Left lobe of liver (tissue), 2 donors: ENCODE measurements at regions not wholly inside any gene's neighbourhood (a gene's known extent, or its start where the extent isn't known, plus 50 kb on each side); places are given as distances from the start of the nearest gene placed in this dataset.
"Not testable (repeated sequence)": the region's sequence is repeated elsewhere in the genome, so short reads cannot be mapped to it uniquely, and the experiment has no call there.

Source experiments
- ATAC-seq: fragments of 200-7000 bp; cut with Tn5 transposase; one replicate; pipeline ENCODE4 v1.9.1; 2020; ENCODE audit warnings: mild to moderate bottlenecking, moderate library complexity
- DNase-seq: peaks from one replicate; pipeline ENCODE4 v3.0.0-alpha.2; 2020; ENCODE audit warnings: low spot score
- donor health status: DM: no; HTN: no; CAD: no; lungs with moderate emphysema.
- donor health status: DM: no; HTN: yes; CAD: no.

DNA sequence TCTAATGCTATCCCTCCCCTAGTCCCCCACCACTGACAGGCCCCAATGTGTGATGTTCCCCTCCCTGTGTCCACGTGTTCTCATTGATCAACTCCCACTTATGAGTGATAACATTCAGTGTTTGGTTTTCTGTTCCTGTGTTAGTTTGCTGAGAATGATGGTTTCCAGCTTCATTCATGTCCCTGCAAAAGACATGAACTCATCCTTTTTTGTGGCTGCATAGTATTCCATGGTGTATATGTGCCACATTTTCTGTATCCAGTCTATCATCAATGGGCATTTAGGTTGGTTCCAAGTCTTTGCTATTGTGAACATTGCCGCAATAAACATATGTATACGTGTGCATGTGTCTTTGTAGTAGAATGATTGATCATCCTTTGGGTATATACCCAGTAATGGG lies 153.1 kb downstream of the OR13H1 start:
- ATAC-seq, DNase-seq: not testable (repeated sequence)

DNA sequence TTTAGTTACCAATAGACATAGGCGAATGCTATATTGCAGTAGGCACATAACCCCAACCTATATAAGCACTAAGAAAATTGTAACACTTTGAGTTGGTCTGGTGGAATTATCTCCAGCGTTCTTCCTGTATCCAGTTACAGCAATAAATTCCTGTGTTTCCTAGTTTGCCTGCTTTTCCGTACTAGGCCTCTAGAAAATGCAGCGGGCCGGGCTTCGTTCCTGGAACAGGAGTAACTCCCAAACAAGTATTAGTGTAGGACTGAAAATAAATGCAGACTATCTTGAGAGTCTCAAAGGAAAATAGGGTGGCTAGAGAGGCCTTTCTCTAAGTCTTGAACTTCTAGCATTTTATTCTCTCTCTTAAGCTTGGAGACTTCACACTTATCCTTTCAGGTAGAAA lies 159.8 kb downstream of the OR13H1 start:
- DNase-seq (no peak), ATAC-seq (no peak)

DNA sequence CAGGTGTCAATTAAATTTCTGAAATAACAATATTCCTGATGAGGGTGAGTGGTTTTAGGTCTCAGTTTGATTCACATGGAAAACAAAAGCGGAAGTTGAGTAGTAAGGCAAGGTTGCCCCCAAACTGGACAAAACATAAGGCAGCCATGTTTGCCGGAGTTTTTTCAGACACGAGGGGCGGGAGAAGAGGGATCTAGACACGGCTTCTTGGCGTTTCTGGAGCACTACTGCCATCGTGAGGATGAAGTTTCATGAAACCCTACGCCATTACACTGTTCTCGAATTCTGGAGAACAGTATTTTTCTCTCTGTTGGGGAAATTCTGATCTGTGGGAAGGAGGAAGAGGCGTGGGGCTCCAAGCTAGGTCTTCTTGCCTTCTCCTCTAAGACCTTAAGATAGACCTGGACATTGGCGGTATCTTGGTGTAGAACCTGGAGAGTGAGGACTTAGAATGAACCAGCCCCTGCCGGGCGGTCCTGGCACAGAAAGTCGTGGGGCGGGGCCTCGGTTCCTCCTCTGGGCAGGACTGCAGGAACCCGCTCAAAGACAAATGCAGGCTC lies 160.3 kb downstream of the OR13H1 start:
- ATAC-seq, result no peak

DNA sequence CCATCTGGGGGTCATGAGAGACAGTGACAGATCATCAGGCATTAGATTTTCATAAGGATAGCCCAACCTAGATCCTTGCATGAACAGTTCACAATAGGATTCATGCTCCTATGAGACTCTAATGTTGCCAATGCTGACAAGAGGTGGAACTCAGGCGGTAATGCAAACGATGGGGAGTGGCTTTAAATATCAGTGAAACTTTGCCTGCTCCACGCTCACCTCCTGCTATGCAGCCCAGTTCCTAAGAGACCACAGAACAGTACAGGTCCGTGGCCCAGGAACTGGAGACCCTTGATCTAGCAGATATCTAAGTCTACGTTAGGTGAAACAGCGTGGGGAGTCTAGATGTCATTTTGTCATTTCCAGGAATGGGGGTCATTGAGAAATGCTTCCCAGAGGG lies 165.7 kb downstream of the OR13H1 start:
- ATAC-seq, result no peak
- no peak for DNase-seq

More for the DNA sequence above, 160.3 kb downstream of the OR13H1 start:
- DNase-seq, result no peak

DNA sequence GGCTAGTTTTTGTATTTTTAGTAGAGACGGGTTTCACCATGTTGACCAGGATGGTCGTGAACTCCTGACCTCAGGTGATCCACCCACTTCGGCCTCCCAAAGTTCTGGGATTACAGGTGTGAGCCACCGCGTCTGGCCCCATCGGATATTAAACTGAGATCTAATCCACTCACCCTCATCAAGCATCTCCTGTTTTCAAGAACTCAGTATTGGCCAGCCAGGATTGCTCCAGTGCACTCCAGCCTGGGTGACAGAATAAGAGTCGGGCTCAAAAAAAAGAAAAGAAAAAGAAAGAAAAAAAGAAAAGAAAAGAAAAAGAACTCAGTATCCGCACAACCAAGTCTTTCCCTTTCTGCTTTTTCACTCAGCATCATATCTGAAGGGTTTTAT lies 167.6 kb downstream of the OR13H1 start:
- ATAC-seq, result no peak

DNA sequence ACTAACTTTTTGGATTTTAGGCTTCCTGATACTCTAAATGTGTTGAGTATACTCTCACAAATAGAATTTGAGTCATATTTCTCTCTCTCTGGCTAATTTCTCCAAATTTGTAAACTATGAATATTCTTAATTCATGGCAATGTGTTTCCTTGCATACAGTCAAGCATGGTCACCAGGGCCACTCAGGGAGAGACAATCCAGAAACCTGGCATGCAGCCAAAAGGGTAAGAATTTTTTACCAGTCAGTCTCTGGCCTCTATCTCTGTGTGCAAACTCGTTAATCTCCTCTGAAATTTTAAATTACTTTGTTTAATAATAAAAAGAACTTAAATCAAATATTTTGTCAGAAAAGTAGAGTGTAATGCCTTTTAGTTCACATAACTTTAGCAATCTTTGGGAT lies 179.8 kb downstream of the OR13H1 start:
- DNase-seq, result no peak

More for the DNA sequence above, 167.6 kb downstream of the OR13H1 start:
- no peak for DNase-seq

DNA sequence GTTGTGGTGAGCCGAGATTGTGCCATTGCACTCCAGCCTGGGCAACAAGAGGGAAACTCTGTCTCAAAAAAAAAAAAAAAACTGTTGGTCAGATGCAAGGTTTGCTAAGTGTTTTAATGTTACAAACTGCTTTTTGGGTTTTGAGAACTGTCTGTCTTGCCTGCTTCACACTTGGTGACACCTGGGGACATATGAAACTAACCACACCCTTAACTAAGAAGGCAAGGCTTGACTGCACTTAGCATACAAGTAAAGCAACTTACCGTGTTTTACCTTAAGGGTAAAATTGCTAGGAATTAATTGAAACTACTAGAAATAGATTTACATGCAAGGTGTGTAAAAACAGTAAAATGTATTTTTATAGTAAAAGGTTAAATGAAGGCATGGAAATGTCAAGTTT lies 180.4 kb downstream of the OR13H1 start:
- DNase-seq, result no peak
- ATAC-seq, result no peak

More for the DNA sequence above, 179.8 kb downstream of the OR13H1 start:
- no peak for ATAC-seq

DNA sequence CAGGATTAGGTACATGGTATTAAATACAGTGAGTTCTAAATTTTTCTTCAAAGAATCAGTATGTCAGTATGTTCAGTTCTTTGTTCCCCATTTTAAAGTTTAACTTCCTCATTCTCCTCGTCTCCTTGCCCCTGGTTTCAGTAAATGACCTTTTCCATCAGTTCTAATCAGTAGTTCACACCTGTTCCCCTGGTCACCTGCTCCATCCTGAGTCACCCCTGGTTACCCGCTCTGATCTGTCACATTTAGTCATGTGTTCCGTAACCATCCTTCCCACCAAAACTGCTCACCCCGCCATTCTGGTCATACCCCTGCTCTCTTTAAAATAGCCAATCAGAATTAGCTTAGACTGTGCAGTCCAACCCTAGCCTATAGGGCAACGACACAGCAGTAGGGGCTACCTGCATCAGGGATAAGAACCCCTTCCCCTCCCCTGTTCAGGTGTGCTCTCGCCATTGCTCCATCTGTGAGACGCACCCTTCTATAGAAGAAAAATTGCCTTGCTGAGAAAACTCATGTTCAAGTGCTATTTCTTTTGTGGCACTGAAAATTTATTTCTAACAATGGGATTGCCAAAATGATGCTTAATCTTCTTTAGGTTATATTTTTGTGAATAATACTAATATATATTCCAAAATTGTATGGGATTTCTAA lies 181.3 kb downstream of the OR13H1 start:
- ATAC-seq, result no peak
- no peak for DNase-seq

DNA sequence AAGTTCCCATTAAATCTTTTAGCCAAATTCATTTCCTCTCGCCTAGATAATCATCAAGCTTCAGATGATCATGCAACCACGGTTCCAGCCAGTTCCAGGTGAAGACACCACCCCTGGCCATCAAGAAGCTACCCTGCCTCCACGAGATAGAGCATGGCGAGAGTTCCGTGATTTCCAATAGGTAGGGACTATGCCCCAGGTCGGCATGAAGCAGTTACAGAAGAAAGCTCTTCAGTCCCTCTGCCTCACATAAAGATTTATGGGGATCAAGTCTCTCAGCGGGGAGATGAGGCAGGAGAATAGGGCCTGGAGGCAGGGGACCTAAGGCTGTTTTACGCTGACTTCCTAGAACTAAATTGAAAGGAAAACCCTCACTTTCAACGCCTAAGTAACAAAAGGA lies 183.9 kb downstream of the OR13H1 start:
- no peak for ATAC-seq
- no peak for DNase-seq

DNA sequence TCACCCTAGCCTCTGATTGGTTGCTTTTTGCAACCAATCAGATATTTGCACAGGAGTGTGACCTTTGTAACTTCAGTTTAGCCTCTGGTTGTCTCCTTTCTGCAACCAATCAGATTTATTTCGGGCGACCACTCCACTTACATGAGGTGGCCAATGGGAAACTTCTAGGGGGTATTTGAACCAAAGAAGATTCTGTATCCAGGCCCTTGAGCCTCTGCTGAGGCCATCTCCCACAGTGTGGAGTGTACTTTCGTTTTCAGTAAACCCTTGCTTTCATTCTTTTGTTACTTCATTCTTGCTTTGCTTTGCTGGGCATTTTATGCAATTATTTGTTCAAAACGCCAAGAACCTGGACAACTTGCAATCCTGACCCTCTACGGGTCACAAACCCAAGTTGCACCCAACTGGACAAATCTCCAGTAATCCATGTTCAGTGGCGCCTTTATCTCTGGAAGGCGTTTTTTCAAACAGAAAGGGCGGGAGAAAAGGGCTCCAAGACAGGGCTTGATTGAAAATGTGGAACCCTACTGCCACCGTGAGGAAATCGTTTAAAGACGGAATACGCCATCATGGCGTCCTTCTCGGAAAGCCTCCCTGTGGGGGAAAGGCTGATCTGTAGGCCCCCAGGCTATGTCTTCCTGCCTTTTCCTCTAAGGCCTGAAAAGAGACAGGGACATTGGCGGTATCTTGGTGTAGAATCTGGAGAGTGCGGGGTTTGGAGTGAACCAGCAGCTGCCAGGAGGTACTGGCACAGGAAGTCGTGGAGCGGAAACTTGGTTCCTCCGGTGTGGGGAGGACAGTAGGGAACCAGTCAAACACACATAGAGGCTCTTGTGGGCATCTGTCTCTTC lies 184.6 kb downstream of the OR13H1 start:
- ATAC-seq (no peak), DNase-seq (no peak)

DNA sequence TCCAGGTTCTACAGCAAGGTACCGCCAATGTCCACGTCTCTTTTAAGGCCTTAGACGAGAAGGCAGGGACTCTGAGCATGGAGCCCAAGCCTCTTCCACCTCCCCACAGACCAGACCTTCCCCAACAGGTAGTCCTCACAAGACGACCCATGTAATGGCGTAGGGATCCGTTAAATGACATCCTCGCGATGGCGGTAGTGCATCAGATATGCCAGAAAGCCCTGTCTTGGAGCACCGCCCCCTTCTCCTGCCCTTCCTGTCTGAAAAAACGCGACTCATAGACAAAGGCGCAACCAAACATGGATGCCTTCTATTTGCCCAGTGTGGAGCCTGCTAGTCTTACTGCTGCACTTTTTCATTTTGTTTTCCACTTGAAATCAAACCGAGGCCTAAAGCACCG lies 185.4 kb downstream of the OR13H1 start:
- no peak for DNase-seq
- no peak for ATAC-seq

DNA sequence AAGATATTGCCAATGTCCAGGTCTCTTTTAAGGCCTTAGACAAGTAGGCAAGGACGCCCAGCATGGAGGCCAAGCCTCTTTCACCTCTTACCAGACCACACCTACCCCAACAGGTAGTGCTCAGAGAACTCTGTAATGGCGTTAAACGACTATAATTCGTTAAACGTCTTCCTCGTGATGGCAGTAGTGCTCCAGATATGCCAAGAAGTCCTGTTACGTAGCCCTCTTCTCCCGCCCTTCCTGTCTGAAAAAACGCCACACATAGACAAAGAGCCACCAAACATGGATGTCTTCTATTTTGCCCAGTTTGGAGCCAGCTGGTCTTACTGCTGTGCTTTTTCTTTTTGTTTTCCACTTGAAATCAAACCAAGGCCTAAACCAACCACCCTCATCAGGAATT lies 190.7 kb downstream of the OR13H1 start:
- ATAC-seq, result no peak
- DNase-seq, result no peak

DNA sequence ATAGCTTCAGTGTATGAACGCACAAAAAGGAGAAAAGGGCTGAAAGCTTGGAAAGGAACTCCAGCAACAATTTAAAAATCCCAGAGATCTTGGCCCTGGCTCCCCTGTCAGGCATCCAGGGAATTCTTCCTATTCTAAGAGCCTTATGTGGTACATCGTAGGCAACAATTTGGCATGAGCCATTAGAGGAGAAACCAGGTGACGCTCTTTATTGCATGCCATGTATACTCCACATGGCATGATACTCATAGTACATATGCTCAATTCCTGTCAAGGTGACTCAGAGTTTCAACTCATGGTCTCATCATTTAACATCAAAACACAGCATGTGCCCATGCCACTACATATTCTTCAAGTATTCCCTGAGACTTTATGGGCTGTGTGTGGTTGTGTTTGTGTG lies 191.3 kb downstream of the OR13H1 start:
- ATAC-seq (no peak), DNase-seq (no peak)

DNA sequence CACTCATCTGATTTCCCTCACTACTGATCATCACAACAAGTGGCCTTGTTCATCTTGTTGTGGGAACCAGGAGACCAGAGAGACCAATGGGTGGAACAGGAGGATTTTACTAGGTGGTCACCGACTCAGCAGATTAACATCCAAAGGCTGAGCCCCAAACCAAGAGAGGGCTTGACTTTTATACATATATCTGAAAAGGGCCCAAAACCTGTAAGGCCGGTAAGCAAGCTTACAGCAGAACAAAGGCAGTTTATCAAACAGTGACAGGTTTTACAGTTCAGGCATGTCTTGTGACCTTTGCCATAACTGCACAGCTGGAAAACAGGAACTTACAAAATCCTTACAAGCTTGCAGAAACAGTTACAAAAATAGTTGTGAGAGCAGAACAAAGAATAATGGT lies 195.9 kb downstream of the OR13H1 start:
- ATAC-seq, result no peak
- no peak for DNase-seq

DNA sequence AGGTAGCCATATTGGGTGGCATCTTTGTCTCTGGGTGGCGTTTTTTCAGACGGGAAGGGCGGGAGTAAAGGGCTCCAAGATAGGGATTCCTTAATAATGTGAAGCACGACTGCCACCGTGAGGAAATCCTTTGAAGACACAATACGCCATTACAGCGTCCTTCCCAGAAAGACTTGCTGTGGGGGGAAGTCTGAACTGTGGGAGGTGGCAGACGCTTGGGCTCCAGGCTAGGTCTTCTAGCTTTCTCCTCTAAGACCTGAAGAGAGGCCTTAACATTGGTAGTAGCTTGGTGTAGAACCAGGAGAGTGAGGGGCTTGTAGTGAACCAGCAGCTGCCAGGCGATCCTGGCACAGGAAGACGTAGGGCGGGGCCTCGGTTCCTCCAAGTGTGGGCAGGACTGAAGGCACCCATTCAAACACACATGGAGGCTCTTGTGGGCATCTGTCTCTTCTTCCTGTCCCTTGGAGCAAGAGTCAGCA lies 197.3 kb downstream of the OR13H1 start:
- ATAC-seq, result no peak
- no peak for DNase-seq

DNA sequence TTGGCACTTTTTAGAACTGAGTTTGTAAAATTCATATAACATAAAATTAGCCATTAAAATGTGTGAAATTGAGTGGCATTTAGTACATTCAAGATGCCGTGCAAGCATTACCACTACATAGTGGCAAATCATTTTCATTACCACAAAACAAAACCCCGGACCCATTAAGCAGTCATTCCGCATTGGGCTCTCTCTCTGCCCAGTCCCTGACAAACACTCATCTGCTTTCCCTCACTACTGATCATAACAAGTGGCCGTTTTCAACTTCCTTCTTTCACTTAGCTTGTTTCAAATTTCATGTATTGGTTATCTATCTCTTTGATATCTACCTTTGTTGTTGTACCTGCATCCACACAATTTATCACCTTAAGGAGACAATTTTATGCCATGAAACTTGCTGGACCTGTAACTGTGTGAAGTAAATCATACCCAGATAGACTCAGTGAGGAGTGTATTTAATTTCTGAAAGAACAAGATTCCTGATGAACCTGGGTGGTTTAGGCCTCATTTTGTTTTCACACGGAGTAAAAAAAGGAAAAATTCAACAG lies 202.1 kb downstream of the OR13H1 start:
- DNase-seq (no peak), ATAC-seq (no peak)

DNA sequence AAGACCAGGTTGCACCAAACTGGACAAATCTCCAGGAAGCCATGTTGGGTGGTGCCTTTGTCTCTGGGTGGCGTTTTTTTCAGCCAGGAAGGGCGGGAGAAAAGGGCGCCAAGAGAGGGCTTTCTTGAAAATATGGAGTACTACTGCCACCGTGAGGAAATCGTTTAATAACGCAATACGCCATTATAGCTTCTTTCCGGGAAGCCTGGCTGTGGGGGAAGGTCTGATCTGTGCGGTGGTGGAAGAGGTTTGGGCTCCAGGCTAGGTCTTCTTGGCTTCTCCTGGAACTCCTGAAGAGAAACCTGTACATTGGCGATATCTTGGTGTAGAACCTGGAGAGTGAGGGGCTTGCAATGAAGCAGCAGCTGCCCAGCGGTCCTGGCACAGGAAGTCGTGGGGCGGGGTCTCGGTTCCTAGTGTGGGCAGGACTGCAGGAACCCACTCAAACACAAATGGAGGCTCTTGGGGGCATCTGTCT lies 202.7 kb downstream of the OR13H1 start:
- ATAC-seq (no peak), DNase-seq (no peak)

DNA sequence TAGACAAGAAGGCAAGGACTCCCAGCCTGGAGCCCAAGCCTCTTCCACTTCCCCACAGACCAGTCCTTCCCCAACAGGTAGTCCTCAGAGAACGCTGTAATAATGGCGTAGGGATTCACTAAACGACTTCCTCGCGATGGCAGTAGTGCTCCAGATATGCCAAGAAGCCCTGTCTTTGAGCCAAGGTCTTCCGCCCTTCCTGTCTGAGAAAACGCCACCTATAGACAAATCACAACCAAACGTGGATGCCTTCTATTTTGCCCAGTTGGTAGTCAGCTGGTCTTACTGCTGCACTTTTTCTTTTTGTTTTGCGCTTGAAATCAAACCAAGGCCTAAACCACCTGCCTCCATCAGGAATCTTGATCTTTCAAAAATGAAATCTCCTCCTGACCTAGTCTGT lies 203.3 kb downstream of the OR13H1 start:
- DNase-seq, result no peak
- no peak for ATAC-seq

DNA sequence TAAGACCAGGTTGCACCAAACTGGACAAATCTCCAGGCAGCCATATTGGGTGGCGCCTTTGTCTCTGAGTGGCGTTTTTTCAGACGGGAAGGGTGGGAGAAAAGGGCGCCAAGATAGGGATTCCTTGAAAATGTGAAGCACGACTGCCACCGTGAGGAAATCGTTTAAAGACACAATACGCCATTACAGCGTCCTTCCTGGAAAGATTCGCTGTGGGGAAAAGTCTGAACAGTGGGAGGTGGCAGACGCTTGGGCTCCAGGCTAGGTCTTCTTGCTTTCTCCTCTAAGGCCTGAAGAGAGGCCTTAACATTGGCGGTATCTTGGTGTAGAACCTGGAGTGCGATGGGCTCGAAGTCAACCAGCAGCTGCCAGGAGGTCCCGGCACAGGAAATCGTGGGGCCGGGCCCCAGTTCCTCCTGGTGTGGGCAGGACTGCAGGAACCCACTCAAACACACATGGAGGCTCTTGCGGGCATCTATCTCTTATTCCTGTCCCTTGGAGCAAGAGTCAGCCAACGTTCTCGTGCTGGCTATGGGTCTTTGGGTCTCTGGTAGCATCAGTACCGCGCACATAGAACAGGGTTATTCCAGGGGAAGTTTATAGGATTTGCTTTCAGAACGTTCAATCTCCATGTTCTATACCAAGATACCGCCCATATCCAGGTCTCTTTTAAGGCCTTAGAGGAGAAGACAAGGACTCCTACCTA lies 208.8 kb downstream of the OR13H1 start:
- ATAC-seq (no peak), DNase-seq (no peak)

DNA sequence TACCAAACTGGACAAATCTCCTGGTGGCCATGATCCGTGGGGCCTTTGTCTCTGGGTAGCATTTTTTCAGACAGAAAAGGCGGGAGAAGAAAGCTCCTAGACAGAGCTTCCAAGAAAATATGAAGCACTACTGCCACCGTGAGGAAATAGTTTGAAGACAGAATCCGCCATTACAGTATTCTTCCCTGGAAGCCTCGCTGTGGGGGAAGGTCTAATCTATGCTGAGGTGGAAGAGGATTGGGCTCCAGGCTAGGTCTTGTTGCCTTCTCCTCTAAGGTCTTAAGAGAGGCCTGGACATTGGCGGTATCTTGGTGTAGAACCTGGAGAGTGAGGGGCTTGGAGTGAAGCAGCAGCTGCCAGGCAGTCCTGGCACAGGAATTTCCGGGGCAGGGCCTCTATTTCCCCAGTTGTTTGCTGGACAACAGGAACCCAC lies 218.9 kb downstream of the OR13H1 start:
- no peak for ATAC-seq

DNA sequence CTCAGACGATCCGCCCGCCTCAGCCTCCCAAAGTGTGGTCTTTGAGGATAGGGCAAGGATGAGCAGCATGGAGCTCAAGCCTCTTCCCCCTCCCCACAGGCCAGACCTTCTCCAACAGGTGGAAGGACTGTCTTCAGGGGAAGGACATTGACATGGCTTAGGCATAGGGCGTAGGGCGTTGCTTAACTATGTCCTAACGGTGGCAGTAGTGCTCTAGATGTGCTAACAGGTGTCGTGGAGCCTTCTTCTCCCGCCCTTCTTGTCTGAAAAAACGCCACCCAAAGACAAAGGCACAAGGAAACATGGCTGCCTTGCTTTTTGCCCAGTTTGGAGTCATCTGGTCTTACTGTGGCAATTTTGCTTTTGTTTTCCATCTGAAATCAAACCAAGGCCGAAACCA lies 219.8 kb downstream of the OR13H1 start:
- no peak for ATAC-seq
- no peak for DNase-seq

More for the DNA sequence above, 218.9 kb downstream of the OR13H1 start:
- no peak for DNase-seq
